ENCODE measurements at regions not wholly inside any gene's neighbourhood (a gene's known extent, or its start where the extent isn't known, plus 50 kb on each side); places are given as distances from the start of the nearest gene placed in this dataset.

GRCh38 chr20:6559791-6560190 lies 207.7 kb upstream of the BMP2 start:
- ATAC-seq = no peak
- no peak overlapping the region for H3K9ac ChIP-seq (ENCODE audit: low read length)
- H3K36me3 ChIP-seq (ENCODE audit: control insufficient read depth in 1 of 2, insufficient read depth in 2 of 2, low read length in 2 of 2) = no peaks in the 10 kb centered on the region
- BruUV-seq (replicated peaks) = no TSS peak
- ChIA-PET CTCF (no interaction called here), RAD21 (ENCODE audit: low non-redundant PET in 1 of 2, low total read pairs in 2 of 2, uncharacterized antibody in 2 of 2, unreplicated experiment in 2 of 2) (no interaction called here), POLR2A (no interaction called here)
- no peak overlapping the region for H3K4me3 ChIP-seq (replicated peaks in 1 of 2; ENCODE audit: low read depth in 1 of 2, low read length in 2 of 2)
- no peaks in the 10 kb centered on the region for H3K79me2 ChIP-seq (ENCODE audit: insufficient read depth, low read length)
- H3K4me2 ChIP-seq (ENCODE audit: low read length) = no peak overlapping the region
- H3K27me3 ChIP-seq (ENCODE audit: insufficient read depth, low read length) = no peaks in the 10 kb centered on the region
- H2AFZ ChIP-seq (ENCODE audit: low read depth, low read length, poor library complexity, severe bottlenecking) = no peak overlapping the region
- no peaks in the 10 kb centered on the region for H4K20me1 ChIP-seq (ENCODE audit: insufficient read depth)
- intact Hi-C loops (cut with micrococcal nuclease) = no loop called here
- no peak overlapping the region for H3K27ac ChIP-seq (ENCODE audit: low read depth, low read length)
- DNase-seq (ENCODE audit: low read depth, low spot score) = no peak
- peaks cover 0 to 4% of the 10 kb centered on the region in 2 experiments; a peak in 2 of 4 replicates for H3K9me3 ChIP-seq (ENCODE audit: control insufficient read depth in 1 of 2, insufficient read depth in 1 of 2, low read depth in 1 of 2, low read length in 2 of 2)
- TF ChIP-seq EGR1 (IDR thresholded peaks at IDR 0.05; ENCODE audit: low read depth) (no peak), EZH2 (IDR thresholded peaks at IDR 0.05) (no peak)
- no peaks in the 10 kb centered on the region for H3K9me2 ChIP-seq (ENCODE audit: insufficient read depth)
- H3K4me1 ChIP-seq (ENCODE audit: control insufficient read depth in 1 of 2, insufficient read depth in 2 of 2, low read length in 2 of 2) = no peaks in the 10 kb centered on the region

GRCh38 chr20:6558341-6558740 lies 209.1 kb upstream of the BMP2 start:
- no peaks in the 10 kb centered on the region for H3K36me3 ChIP-seq (ENCODE audit: control insufficient read depth in 1 of 2, insufficient read depth in 2 of 2, low read length in 2 of 2)
- ATAC-seq (no peak), DNase-seq (ENCODE audit: low read depth, low spot score) (no peak)
- no peak overlapping the region for H2AFZ ChIP-seq (ENCODE audit: low read depth, low read length, poor library complexity, severe bottlenecking)
- no peak overlapping the region for H3K27ac ChIP-seq (ENCODE audit: low read depth, low read length)
- no TSS peak for BruUV-seq (replicated peaks)
- H3K79me2 ChIP-seq (ENCODE audit: insufficient read depth, low read length) = no peaks in the 10 kb centered on the region
- no peaks in the 10 kb centered on the region for H3K9me2 ChIP-seq (ENCODE audit: insufficient read depth)
- RAD21 ChIA-PET (ENCODE audit: low non-redundant PET in 1 of 2, low total read pairs in 2 of 2, uncharacterized antibody in 2 of 2, unreplicated experiment in 2 of 2) = no interaction called here
- POLR2A ChIA-PET = no interaction called here
- no peaks in the 10 kb centered on the region for H4K20me1 ChIP-seq (ENCODE audit: insufficient read depth)
- no peak overlapping the region for H3K4me2 ChIP-seq (ENCODE audit: low read length)
- no peak for TF ChIP-seq POLR2A (IDR thresholded peaks at IDR 0.05; ENCODE audit: borderline replicate concordance, extremely low read depth, insufficient read depth, insufficient read length)
- TF ChIP-seq YY1 (IDR thresholded peaks at IDR 0.05; ENCODE audit: extremely low read depth, insufficient replicate concordance, low read depth, low read length) = no peak
- no peak for TF ChIP-seq ZFX (IDR thresholded peaks at IDR 0.05)
- TF ChIP-seq ZNF274 (IDR thresholded peaks at IDR 0.05; ENCODE audit: low read depth, low read length) = no peak
- TF ChIP-seq EGR1 (IDR thresholded peaks at IDR 0.05; ENCODE audit: low read depth) = no peak
- TF ChIP-seq SP1 (IDR thresholded peaks at IDR 0.05; ENCODE audit: low read depth) = no peak
- no peak for TF ChIP-seq MAX (IDR thresholded peaks at IDR 0.05)
- TF ChIP-seq TCF7L2 (IDR thresholded peaks at IDR 0.05; ENCODE audit: borderline replicate concordance, extremely low read depth, insufficient read depth, insufficient read length) = no peak
- no peak for TF ChIP-seq CEBPB (IDR thresholded peaks at IDR 0.05; ENCODE audit: low read depth)
- TF ChIP-seq POLR2AphosphoS5 (IDR thresholded peaks at IDR 0.05; ENCODE audit: low read depth, low read length) = no peak
- TF ChIP-seq EZH2 (IDR thresholded peaks at IDR 0.05) = no peak
- no peak for TF ChIP-seq RAD21 (IDR thresholded peaks at IDR 0.05; ENCODE audit: low read depth)
- TF ChIP-seq ZBTB33 (IDR thresholded peaks at IDR 0.05; ENCODE audit: extremely low read depth, insufficient replicate concordance, low read length) = no peak
- TF ChIP-seq CTCF (IDR thresholded peaks at IDR 0.05 in 2 of 3, conservative IDR thresholded peaks at IDR 0.05 in 1 of 3; ENCODE audit: borderline replicate concordance in 1 of 3, insufficient read depth in 1 of 3, low read depth in 2 of 3, low read length in 2 of 3) = no peak
- no peak for TF ChIP-seq SRF (IDR thresholded peaks at IDR 0.05; ENCODE audit: low read depth)
- no peak for TF ChIP-seq ATF3 (IDR thresholded peaks at IDR 0.05)
- no peaks in the 10 kb centered on the region for H3K4me1 ChIP-seq (ENCODE audit: control insufficient read depth in 1 of 2, insufficient read depth in 2 of 2, low read length in 2 of 2)
- H3K9me3 ChIP-seq (ENCODE audit: control insufficient read depth in 1 of 2, insufficient read depth in 1 of 2, low read depth in 1 of 2, low read length in 2 of 2) = peaks cover 0 to 4% of the 10 kb centered on the region in 2 experiments; a peak in 2 of 4 replicates
- CTCF ChIA-PET = interaction anchor here (0.9 kb wide), 1 partner anchor 293 kb away, joined by 3 read pairs; no protein-coding TSS in a partner anchor
- H3K27me3 ChIP-seq (ENCODE audit: insufficient read depth, low read length) = no peaks in the 10 kb centered on the region
- no peak overlapping the region for H3K4me3 ChIP-seq (replicated peaks in 1 of 2; ENCODE audit: low read depth in 1 of 2, low read length in 2 of 2)
- intact Hi-C loops (cut with micrococcal nuclease) = no loop called here
- H3K9ac ChIP-seq (ENCODE audit: low read length) = no peak overlapping the region

Data from HCT116 (cell line).